Stimulated activated CD4-positive, alpha-beta T cell treated with anti-CD3 and anti-CD28 coated beads, Interleukin-15, amount 100 ng/mL, for 48 hours (primary cell): ENCODE measurements at regions not wholly inside any gene's neighbourhood (a gene's known extent, or its start where the extent isn't known, plus 50 kb on each side); places are given as distances from the start of the nearest gene placed in this dataset.
"Not testable (repeated sequence)": the region's sequence is repeated elsewhere in the genome, so short reads cannot be mapped to it uniquely, and the experiment has no call there.

Experiments used
- DNase-seq, 2 donors: peaks; one replicate each; pipeline ENCODE4 v3.0.0-alpha.2; 2020; ENCODE audit warnings: low read depth in 2 of 2

DNA sequence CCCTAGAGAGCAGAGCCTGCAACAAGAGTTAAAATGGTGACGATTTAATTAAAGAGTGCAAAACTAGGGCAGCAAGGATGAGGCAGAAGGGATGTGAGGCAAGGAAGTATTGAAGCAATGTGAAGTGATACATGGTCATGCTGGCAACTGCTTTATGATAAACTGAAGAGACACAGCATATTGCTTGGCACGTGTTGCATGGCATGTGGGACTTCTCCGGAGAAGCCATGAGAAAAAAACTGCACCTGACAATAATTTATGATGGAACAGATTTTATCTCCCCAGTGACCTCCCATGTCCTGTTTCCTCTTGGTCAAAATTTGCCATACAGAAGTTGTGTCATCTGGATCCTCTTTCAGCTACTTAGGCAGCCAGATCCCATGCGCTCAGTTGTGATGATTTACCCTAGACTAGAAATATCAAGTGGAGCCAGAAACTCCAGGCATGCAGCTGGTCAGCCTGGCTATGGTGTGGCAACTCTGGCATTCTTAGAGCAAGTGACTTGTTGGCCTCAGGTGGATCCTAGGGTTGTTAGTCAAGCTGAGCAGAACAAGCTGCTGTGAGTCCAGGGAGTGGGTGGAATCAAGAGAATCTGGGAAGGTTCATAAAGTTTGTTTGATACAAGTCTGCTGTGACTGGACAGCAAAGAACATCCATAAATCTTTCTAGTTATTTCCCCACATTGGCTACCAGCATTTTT, 611.4 kb upstream of the USP24 start:
- no peak for DNase-seq

DNA sequence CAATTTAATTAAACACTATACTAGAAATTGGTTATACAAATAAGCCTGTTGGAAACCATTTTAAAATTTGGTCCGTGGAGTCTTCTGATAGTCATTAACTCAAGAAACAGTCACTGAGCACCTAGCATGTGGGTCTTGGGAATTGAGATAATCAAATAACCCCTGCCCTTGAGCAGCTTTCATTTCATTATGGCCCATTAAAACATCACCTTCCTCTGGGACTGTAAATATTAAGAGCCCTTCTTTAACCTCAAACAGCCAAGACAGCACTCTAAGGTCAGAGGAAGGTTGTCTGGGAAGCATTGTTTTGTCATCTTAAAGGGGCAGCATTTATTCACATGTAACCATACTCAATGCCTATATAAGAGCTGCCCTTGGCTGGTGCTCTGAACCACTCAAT, 610.3 kb upstream of the USP24 start:
- no peak for DNase-seq

DNA sequence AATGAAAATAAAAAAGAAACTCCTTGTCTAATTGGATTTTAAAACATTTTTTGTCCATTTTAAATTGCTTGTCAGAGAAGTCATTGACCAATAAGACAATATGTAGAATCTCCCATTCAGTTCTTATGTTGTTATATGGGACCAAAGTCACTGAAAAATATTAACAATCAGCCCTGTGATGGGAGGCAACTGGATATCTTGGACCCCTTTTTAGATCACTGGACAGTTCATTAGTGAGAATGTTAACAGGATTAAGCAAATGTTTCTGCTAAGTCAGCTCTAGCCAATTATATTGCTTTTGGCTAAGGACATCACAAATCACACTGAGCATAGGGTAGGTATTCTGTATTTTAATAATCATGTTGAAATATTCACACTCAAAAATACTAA, 609.1 kb upstream of the USP24 start:
- no peak for DNase-seq

DNA sequence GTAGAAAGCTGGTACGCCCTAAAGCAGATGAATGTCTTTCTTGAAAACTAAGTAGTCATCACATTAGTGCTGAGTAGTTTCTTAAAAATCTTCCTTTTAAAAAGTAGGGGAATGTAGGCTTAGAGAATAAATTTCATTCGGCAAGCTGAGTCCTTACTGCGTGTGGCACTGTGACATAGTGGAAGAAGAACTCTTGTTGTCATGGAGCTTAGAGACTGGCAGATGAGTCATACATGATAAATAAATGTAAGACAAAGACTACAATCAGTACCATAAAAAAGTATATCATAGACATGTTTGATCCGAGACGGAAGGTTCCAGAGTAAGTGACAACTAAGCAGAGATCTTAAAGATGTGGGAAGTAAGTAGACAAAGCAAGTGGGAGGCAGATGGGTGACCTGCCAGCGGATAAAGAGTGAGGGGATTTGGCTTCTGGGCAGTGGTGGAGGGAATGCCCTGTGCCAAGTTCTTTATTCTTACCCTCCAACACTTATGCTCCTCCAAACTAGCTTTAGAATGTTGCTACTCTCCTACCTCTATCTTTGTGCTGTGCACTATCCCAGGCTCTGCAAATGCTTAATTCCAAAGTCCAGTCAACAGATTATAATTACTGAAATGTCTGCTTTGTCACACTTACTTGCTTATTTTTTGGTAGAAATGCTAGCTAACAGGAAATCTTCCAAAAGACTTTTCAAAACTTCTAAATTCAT, 608.5 kb upstream of the USP24 start:
- DNase-seq: no peak

DNA sequence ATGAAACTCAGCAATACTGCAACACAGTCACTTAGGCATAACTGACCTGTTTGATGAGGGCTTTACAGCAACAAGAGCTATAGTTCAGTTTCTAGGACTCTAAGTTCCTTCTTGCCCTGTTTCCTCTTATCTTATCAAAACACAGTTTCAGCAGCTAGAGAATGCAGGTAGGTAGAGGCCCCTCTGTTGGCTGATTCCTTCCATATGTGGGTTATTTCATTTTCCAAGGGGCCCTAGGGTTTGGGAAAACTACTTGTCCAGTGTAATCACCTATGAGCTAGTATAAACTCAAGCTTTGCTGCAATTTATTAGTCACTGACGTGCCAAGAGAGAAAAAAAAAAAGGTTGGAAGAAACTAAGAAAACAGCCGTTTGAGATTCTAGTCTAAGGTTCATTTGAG, 607.7 kb upstream of the USP24 start:
- DNase-seq: no peak

DNA sequence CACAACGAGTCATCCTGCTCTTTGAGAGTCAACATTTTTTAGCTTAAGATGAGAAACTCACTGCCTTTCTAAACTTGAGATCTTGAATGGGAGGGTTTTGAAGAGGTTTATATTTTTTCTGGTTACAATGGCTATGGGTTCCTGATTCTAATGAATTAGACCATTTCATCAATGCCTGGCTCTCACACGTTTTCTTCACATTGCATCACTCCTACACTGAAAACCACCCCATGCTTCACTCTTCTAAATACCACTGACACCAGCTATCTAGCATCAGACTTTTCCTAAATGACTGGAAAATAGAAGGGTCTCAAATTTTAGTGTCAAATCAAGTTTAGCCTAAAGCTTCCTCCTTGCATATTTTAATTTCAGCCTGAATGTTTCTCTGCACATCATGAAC, 606.1 kb upstream of the USP24 start:
- no peak for DNase-seq

DNA sequence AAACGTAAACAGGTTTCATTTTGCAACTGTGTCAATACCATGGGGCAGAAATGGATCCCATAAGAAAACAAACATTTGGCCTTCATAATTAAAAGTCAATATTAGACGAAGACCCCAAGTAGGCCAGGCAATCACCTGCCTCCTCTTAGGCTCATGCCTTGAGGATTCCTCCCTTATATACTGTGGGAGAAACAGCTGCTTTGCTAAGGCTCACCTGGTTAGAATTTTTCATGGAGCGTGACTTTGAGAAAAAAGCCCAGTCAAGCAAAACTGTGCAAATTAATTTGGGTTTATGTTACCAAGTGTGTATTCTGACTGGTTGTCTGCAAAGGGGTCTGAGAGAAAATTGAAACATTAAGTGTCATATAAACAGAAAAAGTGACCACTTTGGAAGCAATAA, 605.3 kb upstream of the USP24 start:
- no peak for DNase-seq

DNA sequence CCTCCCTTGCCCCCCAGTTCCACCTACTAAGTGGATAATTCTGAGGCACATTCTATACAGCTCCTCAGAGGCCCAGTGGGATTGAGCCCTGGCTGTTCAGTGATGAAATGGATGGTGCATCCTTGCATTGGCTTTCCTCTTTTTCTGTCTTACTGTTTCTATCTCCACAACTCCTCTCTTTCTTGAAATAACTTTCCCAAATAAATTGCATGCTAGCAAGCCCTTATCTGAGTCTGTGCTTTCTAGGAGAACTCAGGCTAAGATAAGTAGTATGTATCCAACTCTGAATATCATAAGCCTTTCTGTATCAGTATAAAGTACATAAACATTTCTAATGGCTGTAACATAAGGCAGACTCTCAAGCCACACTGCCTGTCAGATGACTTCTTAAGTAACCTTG, 603.8 kb upstream of the USP24 start:
- DNase-seq: no peak

DNA sequence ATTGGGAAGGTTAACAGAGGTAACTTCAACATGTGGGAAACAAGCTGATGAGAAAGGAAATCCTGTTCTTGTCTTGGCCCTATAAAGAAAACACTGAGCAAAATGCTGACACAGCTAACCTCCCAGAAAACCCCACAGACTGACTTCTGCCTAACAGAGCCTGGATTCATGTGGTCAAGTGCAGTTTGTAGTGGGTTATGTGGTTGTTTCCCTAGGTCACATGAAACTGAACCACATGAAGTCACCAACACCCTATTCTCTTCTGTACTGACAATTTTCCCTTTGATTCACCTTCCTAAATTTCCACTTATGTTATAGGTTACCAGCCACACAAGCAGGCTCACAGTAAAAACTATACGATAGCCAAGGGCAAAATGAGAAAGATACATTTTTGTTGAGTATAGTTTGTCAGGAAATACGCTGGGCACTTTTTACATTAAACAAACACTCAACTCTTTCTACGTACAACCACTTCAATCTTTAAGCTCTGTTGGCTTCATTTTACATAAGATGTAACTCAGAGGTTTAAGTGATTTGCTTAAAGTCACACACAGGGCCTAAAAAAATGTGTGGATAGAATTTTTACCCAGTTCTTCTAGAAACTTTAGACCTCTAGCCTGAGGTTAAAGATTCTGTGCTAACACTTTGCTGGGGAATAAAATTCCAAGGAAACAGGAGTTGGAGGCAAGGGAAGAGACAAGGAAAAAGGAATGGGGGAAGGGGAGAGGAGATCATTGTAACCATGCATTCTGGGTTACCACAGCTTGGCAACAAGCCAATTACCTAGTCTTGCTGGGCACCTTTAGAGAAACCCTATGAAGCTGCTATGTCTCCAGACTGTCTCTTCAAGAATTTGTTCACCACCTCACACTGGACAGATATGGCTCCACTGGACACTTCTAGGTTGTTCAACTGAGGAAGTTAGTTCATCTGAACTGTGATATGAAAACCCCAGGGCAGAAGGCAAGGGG, 601.6 kb upstream of the USP24 start:
- no peak for DNase-seq

DNA sequence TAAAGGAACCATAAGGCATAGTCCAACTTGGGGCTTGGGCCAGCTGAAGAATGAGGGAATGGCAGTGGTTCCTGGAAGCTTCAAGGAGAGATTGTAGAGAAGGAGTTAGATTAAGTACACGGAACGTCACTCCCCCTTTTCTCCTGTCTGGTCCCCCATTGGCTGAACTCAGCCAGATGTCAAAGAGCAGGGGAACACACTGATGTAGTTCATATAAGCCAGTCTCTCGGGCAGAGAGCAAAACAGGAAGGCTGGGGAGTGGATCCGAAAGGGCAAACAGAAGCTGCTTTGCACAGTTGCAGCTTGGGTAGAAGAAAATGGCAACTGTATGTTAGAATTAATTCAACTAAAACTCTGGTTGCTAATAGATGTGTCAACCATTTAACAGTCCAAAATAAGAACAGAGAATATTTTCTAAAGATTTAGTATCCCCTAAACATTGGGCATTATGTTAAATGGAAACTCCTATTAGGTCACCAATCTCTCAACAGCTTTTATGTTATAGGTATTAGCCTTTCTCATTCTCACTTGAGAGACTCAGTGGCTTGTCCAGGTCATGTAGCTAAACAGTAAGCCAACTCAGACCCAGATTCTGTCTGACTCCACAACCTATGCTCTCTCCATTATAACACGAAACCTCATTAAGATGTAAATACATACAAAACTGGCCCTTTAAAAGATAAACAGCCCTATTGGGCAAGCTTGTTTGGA, 600.7 kb upstream of the USP24 start:
- DNase-seq: no peak

DNA sequence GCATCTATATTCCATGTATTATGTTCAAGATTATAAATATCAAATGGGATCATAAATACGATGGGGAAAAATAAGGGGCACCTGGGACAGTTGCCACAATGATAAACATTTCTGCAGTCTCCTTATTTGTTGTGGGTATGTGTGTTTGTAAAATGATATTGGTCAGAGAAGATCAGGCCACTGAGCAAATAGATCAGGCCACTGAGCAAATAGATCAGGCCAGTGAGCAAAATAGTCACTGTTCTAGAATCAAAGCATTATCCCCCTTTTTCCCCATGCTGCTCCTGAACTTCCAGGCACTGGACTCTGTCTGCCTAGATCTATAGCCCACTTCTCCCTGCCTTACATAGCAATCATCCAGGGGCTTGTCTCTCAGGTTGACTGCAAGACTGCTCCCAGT, 599.8 kb upstream of the USP24 start:
- no peak for DNase-seq

DNA sequence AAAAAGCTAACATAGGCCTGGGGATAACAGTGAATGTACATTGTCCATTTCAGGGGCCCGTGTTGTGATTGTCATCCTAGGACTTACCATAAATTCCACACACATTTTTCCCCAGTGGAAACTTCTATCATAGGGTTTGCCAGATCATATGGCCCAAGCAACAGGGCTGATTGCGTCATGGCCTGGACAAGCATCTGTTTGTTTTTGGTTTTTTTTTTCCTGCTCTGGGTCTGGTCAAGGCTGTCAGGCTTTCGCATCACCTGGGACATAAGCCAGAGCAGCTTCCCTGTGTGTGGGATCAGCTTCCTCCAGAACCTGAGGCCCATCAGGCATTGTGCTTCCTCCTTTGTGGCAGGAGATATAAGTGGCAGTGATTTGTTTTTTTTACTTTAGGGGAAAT, 598.5 kb upstream of the USP24 start:
- no peak for DNase-seq

DNA sequence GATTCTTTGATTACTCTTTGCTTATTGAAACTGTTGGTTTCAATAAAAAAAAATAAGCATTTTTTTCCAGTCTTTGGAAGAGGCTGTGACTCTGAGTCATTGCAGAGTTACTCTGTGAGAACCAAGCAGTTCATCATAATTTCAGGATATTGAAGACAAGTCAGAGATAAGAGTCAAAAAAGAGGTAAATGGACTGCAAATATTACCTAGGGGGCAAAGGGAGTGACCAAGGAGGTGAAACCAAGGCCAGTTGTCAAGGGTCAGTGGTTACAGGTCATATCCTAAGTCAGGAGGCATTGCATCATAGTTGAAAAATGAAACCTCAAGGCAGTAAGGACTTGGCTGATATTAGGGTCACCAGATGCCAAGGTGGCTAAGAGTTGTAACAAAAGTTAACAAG, 597.1 kb upstream of the USP24 start:
- no peak for DNase-seq

DNA sequence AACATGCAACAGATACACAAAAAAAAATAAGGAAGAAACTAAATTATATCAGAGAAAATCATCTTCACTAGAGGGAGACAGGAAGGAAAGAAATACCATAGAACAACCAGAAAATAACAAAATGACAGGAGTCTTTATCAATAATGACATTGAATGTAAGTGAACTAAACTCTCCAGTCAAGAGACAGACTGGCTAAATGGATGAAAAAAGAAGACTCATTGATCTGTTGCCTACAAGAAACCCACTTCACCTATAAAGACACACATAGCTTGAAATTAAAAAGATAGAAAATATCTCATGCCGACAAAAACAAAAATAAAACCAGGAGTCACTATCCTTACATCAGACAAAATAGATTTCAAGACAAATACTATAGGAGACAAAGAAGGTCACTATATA, 593.1 kb upstream of the USP24 start:
- no peak for DNase-seq

DNA sequence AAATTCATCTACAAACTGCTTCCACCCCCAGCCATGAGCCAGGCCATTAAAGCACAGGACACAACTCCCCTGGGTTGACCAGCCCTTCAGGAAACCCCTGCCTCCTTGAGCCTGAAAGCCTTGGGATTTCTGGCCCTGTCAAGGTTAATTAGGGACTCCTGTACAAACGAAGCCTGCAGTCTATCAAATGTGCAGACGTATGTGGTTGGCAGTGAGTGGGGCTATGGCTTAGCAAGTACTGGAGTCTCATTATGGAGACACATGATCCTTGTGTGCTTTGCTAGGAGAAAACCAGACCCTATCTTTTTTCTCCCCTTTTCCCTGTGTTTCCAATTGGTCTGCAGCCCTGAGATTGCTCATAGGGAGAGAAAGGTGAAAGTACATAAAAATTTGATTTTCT, 588.3 kb upstream of the USP24 start:
- no peak for DNase-seq

DNA sequence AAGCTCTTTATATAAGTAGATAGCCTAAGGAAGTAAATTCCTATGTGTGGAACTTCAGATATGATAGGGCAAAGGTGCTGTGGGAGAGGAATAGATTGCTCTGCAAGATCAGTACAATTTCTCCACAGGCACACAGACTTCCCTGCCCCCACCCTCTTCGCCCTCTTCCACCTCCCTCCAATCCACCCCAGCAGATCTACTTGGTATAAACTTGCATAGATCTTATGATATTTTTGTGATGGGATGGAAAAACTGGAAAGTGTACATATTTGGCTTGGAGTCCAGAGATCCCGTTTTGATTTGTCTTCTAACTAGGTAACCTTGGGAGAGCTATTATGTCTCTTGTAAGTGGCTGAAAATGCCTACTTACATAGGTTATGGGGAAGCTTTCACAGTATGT, 586.3 kb upstream of the USP24 start:
- DNase-seq: no peak

DNA sequence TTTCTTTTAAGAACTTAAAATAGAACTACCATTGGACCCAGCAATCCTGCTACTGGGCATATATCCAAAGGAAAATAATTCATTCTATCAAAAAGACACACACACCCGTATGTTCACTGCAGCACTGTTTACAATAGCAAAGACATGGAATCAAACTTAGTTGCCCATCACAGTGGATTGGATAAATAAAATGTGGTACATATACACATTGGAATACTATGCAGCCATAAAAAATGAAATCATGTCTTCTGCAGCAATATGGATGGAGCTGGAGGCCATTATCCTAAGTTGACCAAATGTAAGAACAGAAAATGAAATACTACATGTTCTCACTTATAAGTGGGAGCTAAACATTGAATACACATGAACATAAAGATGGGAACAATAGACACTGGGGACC, 585.3 kb upstream of the USP24 start:
- no peak for DNase-seq

DNA sequence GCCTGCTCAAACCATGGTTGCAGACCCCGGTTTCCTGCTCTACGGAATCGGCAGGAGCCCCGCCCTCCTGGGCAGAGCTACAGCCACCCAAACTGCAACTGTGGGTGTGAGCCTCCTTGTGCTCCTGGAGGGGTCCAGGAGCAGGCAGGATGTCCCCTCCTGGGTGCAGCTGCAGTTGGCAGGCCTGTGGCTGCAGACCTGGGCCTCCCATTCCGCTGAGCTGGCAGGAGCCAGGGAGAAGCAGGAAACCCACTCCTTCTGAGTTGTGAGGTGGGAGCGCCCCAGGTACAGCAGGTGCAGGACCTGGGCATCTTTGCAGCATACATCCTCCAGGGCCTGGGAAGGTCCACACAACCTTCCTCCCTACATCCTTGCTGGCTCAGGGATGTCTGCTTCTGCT, 578.7 kb upstream of the USP24 start:
- no peak for DNase-seq

DNA sequence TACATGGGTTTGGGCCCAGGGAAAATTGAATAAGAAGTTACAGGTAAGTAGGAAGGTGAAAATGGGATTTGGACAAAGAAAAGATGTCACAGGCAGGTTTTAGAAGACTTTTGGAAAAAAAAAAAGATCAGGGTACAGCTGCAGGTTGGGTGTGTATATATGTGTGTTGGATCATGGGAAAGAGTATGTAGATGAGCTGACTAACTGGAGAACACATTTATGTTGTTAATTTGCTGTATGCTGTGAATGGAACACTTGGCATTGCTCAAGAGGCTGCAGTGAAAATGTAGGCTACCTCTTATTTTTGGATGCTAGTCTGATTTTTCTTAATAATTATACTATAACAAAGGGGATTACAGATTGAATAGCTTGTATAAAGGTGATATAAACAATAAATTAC, 577.7 kb upstream of the USP24 start:
- DNase-seq: no peak

DNA sequence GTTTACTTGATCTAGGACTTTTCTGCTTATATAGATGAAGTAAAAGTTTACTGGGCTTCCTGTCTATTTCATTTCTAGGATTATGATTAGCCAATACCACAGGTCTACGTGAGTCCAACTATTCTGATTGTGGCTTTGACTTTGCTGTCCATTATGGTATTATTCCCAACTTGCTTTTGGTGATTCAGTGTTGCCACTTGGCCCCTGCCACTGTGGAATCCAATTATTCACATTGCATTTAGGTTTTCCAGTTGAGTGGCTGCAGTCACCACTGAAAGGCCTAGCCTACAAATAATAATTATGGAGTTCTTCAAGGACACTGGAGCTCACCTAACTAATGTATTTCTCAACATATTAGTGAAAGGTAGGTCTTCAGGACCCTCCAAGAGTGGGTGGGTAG, 574.3 kb upstream of the USP24 start:
- DNase-seq: no peak

DNA sequence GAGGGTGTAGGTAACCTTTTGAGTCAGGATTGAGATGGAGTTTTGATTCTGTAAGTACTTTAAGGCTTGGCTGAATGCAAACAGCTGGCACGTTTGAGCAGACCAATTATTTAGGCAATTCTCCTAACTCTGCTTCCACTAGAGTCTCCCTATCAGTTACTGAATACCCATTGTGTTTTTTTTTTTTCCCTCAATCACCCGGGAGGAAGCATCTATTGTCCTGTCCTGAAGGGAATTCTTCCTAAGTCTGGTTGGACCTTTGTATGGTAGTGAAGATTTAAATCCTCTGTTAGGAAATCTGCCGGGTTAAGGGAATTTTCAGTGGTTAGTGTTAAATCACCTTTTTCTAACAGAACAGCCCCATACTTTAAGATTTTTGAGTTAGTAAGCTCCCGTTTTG, 571.2 kb upstream of the USP24 start:
- no peak for DNase-seq

DNA sequence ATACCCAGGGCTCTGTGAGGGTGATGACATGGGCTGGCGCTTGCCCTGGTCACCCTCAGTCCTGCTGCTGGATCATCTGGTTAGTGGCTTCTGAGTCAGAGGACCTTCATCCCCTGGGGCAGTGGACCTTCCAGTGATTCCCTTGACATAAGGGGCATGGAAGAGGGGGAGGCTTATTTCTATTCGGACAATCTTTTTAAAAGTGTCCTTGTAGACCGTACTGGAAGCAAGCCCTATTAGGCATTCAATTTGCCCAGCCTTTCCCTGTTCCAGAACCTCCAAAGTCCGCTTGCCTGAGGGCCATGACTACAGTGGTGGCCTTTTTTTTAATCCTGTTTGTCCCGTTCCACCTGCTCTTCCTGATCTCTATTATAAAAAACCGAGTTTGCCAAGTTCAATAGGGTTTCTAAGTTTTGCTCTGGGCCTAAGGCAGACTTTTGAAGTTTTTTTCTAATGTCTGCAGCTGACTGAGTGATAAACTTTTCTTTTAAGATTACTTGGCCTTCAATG, 569.8 kb upstream of the USP24 start:
- DNase-seq: not testable (repeated sequence)
